Hematopoietic multipotent progenitor cell treated with erythropoietin and hydrocortisone succinate and interleukin-3 and kit ligand, for 15 days (in vitro differentiated cells): ENCODE measurements at regions not wholly inside any gene's neighbourhood (a gene's known extent, or its start where the extent isn't known, plus 50 kb on each side); places are given as distances from the start of the nearest gene placed in this dataset.

ENCODE experiments used
- DNase-seq: peaks from one replicate; pipeline ENCODE4 v3.0.0-alpha.2; 2015; ENCODE audit warnings: low spot score

DNA sequence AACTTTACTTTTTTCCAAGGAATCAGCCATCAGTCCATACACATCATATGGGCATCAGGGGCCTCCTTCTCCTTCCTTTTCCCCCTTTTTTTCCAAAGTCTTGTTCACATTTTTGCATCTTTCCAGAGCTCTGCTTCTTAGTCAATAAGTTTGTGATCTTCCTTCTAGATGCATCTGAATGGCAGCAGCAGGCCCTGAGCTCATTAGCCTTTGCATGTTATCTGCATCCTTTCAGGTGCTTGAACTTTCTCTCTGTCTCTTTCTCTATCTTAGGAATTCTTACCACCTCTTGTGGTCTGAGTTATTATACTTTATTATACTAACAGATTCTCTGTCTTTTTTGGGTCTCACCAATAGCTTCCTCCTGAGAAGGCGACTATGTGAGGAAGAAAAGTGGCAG lies 312.4 kb upstream of the FANCL start:
- no peak for DNase-seq

DNA sequence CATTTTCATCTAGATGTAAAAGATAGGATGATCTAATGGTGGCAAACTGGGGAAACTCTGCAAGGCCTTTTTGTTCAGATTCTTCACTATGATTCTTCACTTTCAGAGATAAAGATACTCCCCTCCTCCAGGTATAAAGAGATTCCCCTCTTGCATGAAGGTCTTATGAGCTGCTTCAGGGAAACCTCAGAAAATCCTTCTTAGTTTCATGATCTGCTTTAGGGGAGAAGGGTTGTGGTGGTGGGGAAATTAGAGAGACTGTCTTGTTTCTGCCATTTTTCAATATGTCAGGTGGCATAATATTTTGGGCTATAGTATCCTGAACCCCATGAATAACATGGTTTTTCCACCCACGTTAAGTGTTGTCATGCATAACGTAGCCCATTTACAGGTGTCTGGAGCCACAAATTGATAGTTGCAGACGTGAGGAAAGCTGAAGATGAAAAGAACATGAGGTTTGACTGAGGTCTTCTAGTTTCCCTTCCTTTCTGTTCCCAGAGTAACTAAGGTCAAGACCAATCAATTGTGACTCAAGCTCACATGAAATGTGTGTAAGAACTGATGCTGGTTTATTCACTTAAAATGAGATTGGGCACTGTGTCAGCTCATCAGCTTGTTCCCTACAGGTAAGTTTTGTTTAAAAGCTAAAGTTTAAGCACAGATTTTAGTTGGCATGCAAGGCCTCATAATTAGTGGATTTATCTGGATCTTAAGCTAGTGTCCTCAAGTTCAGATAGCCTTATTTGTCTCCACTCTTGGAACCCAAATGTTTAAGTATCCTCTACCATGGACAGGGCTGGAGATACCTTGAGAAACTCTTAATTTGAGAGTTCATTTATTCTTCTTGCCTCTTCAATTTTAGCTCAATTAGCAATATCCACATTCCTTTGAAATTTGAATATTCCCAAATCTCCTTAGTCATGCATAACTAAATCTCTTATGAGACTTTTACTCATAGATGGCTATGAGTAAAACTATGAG lies 304.5 kb upstream of the FANCL start:
- DNase-seq: no peak

DNA sequence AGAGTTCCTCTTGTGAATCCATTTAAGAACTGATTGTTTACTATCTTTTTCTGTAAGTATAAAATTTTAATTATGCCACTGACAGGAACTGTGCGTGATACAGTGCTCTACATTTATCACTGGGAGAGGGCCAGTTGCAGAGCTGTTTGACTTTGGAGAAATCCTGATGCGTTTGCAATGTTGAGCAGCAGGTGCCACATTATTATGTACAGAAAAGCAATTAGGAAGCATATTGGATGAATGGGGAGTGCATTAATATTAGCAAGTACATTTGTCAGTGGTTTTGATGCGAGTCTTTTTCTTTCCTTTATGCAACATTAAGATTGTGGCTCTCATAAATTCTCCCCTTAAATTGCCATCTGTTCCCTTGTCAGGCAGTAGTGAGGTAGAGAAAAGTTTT lies 302.3 kb upstream of the FANCL start:
- DNase-seq: no peak

DNA sequence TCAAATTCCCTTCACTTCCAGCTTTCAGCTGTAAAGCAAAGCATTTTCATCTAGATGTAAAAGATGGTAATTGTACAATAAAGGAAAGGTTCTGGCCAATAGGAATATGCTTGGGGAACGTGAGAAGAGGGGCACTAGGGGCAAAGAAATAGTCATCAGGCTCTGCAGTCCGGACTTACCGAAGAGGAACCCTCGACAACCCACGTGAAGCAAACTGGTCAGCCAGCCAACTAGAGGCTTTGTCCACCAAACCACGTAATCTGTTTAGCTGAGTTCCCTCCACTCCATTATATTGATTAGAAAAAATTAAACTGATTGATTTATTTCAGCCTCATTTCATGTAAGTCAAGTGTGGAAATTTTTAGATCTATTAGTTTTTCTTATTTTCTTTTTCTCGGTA lies 300.4 kb upstream of the FANCL start:
- no peak for DNase-seq

DNA sequence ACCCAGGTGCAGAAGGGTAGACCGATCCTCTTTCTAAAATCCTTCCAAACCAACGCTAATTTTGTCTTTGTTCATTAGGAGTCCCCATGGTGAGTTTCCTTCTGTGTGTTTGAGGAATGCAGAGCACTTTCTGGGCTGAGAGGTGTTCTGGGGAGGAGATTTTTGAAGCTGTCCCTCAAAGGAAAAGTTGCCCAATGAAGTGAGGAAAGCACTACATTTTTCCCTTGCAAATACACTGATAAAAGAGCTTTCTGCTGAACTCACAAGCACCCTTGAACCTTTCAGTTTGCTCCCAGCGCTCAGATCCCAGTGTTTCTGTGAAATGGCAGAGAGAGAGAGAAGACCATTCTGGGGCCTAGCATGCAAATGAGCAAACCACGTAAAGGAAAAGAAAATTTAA lies 299.6 kb upstream of the FANCL start:
- DNase-seq: no peak

DNA sequence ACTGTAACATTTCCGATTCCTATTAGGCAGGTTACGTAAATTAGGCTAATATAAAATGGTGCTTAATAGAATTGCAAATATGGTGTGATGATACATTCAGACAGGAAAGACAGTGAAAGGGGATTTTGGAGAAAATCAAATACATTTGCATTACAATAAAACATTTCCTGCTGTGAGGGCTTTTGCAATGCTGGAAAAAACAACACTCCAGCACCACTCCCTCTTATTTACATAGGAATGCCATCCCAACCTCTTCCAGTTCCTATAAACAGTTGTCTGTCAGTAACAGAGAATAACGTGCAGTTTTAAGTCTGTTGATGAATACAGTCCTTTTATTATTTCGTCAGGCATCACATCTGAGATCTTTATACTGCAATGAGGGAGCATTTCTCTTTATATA lies 298.8 kb upstream of the FANCL start:
- DNase-seq: no peak

DNA sequence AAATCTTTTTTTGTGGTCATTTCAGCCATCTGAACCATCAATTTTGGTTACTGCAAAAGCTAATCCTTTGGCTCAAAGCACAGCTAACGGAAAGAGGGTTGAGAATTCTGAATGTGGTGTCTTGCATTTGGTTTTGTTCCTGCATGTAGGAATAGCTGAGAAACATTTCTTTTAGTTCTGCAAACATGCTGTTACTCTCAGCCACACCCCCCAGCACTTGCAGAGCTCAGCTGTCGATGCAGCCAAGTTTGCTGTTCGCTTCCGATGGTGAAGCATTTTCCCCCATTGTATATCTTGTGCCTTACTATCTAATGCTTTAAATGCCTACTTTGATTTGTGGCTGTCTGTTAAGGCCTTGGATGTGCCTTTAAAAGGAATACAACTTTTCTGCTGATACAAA lies 294.9 kb upstream of the FANCL start:
- DNase-seq: no peak

DNA sequence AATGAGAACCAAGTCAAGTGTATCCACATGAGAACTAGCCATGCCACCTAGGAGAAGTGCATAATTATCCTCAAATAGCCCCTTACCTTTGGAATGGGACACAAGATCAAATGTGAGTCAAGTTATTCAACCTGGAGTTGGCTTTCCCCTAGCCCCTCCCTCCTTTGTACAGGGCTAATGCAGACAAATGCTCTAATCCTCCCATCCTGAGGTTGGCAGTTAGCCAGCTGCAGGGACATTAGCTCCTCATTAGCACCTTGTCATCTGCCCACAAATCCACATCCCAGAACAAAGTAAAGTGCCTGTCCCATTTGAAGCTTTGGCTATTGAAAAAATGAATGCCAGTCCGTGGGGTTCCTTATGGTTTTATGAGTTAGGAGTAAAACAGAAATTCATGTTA lies 294.1 kb upstream of the FANCL start:
- DNase-seq: no peak

DNA sequence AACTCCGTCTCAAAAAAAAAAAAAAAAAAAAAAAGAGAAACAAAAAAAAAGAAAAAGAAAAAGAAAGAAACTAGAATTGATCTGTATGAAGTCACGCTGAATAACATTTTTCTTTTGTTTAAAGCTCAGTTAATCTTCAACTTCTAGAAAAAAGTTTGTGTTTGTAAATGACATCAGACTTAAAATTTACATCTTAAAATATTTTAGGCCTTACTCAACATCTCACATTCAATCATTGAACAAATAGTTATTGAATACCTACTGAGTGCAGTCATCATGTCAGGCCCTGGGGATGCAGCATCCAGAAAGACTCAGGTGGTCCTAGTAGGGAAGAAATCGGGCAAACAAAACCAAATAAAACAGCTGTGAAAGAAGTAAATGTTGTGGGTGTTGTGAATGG lies 292.3 kb upstream of the FANCL start:
- DNase-seq: no peak

DNA sequence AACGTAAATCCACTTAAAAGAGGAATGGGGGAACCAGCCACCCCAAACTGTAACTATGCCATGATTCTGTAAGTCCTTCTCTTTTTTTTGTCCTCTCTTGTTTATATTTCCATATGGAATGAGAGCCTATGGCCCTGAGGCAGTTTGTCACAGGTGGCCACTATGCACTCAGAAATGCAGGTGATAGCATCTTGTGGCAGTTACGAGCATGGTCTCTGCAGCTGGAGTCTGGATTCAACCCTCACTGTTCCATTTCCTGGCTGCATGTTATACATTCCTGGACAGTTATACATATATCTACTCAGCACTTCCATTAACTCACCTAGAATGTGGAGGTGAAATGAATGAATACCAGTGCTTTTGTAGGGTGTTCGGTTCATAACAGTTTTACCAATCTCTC lies 291.5 kb upstream of the FANCL start:
- DNase-seq: no peak

DNA sequence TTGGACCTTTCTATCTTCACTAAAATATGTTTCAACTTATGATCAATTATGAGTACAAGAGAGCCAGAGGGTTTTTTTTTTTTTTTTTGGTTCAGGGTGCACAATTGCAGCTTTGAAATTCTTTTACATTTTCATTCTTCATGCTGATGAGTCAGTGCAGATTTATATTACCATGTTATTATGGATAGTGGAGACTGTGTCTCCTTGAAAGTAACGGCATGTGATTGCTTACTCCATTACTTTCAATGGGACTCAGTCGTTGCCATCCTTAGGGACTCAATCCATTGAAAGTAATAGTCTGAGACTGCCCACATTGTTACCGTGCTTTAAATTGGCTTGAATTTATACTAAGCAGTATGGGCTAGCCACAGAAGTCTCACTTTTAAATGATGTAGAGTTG lies 286.5 kb upstream of the FANCL start:
- DNase-seq: no peak

DNA sequence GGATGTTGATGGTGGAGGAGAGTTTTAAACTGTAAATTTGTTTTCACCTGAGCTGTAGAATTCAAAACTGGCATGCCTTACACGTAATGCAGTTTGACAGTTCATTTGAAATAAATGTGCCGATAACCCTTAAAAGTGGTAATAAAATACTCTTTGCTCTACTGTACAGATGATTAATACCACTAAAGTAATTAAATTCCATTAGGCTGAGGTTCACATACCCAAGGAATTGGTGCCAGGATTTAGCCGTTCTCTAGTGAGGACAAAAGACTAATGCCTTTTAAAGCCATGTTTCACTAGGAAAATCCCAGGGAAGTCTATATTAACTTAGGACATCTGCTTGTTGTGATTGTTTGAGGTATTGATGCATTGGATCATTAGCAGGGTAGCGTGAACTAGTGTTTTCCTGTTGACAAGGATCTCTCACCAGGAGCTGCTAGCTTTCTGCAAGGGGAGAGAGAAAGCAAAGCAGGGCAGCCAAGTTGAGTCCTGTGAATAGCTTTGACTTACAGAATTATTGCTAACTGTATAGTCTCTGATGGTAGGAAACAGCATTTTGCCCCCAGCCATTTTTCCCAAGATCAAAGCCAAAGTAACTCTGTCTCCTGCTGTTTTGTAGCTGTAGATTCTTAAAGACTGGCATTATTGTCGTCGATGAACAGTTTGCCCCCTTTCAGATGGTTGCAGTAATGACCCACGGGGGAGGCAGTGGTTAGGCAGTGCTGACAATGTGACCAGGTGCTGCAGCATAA lies 280.9 kb upstream of the FANCL start:
- no peak for DNase-seq

DNA sequence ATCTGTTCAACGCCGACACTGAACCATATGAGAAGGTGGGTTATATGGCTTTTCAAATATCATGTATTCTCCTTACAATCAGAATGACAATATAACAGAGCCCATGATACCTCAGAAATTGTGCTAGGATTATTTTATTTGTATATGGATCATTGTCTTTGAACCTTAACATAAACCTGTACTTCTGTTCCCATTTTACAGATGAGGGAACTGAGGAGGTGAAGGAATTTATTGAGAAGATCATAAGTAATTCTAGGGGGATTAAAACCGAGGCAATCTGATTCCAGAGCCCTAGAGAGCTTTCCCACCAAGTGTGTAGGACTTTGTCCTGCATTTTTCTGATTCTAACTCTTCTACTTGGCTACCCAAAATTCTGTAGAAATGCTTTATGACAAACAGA lies 279.8 kb upstream of the FANCL start:
- no peak for DNase-seq

DNA sequence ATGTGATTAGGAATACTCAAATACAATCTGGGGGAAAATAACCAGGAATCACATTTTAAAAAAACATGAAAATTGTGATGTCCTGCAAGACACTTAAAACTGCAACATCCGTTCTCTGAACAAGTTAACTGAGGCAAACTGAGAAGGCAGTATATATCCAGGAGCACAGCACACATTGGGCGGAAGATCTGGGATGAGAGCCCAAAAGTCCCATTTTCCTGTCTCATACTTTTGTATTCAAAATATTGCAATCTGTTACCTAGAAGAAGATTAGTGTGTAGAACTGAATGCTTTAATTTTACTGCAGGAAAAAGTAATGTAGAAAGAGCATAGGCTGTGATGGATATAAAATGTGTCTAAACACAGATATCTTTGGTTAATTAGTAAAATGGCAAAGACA lies 276.8 kb upstream of the FANCL start:
- DNase-seq: no peak

DNA sequence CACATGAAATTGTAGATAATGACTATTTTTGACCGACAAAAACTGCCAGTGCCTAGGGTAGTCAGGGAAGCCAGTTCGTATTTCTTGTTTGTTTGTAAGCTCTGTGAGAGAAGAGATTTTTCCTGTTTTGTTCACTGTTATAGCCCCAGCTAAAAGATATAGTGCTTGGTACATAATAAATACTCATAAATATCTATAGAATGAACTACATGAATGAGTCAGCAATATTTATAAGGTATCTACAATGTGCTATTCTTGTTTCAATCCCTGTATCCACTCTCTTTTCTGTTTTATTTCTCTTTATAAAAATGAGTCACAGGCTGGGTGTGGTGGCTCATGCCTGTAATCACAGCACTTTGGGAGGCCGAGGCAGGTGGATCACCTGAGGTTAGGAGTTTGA lies 275.6 kb upstream of the FANCL start:
- DNase-seq: no peak

DNA sequence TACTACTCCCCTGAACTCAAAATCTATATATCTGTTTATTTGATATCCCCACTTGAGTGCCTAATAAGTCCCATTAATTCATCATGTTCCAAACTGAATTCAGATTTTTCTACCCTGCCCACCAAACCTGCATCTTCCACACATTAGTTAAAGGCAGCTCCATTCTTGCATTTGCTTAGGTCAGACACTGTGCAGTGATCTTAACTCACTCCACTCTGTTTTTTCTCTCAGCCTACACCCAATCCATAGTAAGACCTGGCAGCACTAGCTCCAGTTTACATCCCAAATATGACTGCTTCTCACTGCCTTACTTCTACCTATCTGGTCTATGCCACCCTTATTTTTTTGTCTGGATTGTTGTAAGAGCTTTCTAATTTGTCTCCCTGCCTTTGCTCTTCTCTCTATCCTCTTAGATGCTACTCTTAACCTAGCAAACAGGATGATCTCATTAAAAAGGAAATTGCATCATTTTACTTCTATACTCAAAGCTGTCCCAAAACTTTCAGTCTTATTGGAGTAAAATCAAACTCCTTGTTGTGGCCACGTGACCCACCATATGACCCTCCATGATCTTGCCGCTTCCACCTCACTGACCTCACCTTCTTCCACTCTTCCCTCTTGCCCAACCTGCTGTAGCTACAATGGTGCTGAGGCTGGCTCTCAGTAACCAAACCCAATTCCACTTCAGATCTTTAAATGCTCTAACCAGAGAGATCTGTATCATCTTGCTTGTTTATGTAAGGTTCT lies 274.9 kb upstream of the FANCL start:
- no peak for DNase-seq

DNA sequence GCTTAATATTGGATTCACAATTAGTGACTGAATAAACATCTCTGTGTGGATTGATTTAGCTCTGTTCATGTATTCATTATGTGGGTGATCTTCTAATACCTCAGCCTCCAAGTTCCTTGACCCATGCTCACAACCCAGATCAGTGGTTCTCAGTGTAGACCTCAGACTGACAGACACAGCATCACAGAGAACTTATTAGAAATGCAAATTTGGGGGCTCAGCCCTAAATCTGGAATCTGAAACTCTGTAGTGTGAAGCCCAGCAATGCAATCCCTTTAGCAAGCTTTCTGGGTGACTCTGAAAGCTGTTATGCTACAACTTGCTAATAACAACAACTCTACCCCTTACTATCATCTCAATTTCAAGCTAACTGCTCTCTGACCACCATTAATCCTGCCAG lies 273.1 kb upstream of the FANCL start:
- DNase-seq: no peak

DNA sequence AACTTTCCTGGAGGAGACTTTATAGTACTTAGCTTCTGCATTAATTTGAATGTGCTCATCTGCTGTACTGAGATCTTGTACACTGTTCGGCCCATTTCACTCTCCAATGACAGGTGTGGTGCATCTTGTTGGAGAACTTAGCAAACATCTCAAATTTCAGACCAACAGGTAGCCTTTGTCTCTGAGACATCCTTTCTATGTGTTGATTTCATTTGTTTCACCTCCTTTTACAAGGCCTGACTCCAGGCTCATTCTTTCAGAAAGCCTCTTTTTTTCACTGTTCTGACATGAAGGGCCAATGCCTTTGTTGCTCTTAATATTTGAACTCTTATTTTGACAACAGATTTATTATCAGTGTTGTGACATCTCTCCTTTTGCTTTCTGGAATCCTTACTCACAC lies 271.8 kb upstream of the FANCL start:
- no peak for DNase-seq

DNA sequence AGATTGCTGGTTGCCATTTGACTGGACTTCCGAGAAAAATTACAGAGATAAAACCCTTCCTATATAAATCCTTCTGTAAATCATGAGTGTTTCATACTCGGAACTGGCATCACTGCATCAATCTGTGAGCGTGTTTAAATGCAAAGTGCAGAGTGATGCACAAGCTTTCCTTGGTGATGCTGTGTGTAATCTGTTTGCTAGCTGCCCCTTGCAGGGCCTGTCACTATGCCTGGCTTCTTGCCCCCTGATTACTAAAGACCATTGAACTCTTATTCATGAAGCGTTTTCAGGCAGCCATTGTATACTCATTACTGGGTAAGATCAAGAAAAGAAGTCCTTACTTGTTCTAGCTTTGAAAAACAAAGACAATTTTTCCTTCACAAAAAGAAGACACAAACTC lies 266.9 kb upstream of the FANCL start:
- no peak for DNase-seq

DNA sequence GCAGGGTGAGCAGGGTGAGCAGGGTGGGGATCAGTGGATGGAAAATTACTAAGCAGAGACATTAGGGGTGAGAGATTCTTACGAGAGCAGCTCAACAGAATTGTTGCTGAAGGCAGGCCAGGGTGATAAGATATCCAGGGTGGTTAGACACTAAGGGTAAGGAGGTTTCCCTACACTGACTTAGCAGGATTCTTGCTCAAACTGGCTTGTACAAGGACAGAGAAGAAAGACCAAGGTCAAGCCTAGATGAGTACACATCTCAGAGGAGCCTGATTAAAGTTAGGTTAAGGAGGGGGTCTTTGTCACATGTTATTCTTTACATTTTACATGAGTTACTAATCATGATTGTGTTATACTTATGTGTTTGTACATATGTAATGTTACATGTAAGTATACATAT lies 262.8 kb upstream of the FANCL start:
- DNase-seq: no peak

DNA sequence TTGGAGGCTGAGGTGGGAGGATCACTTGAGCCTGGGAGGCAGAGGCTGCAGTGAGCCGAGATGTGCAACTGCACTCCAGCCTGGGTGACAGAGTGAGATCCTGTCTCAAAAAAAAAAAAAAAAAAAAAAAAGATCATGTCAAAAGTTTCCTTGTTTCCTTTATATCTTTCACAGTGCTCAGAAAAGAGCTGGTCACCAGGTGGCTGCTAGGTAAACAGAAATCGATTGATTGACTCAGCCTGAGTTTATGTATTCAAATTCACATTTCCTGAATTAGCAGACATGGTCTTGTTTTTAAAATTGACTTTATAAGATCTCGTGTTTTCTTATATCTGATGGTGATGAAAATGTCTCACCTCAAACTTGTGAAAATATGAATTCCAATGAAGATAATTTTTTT lies 261.8 kb upstream of the FANCL start:
- no peak for DNase-seq

DNA sequence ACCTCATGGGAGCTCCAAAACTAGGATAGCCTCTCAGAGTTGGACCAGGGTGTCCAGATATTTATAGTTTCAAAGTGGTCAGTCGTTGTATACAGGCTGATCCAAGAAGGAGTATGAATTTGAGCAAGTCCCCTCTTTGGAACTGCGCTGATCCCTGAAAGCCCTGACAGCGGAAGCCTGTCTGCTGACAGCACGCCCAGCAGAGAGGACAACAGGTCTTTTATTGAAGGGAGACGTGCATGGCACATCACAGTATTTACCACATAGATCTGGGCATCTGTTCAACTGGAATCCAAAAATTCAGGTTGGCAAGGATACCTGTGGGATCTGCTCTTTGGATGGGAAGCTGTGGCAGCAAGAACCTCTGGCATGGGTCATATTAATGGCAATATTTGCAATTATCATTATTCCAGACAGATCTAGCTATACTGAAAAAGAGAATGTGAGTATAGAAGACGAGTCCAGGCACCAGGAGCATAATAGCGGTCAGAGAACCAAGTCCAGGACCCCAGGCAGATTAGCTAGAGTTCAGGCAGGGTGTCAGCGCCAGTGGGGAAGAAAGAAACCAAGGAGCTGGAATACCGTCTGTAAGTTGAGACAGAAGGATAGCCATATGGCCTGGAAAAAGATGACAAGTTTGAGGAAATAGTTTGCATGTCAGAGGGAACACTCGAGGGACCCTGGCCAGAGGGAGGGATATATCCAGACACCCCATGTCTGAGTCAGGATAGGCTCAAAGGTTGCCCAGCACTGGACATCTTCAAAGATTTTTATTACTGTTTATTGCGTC lies 260.4 kb upstream of the FANCL start:
- DNase-seq: no peak
